Superior temporal gyrus (tissue), 1 donor: ENCODE measurements at regions not wholly inside any gene's neighbourhood (a gene's known extent, or its start where the extent isn't known, plus 50 kb on each side); places are given as distances from the start of the nearest gene placed in this dataset.
"Not testable (repeated sequence)": the region's sequence is repeated elsewhere in the genome, so short reads cannot be mapped to it uniquely, and the experiment has no call there.

Experiments
- DNase-seq: peaks from one replicate; pipeline ENCODE4 v3.0.0-alpha.2; 2016; ENCODE audit errors: extremely low spot score

GRCh38 chr3:170651260-170651845 is 65.5 kb upstream of the SLC7A14 start:
- DNase-seq, result no peak

GRCh38 chr3:170650557-170650956 is 64.7 kb upstream of the SLC7A14 start:
- DNase-seq, result not testable (repeated sequence)

GRCh38 chr3:170644711-170645110 is 58.8 kb upstream of the SLC7A14 start:
- no peak for DNase-seq

GRCh38 chr3:170643831-170644230 is 58.0 kb upstream of the SLC7A14 start:
- no peak for DNase-seq

GRCh38 chr3:170642882-170643601 is 57.2 kb upstream of the SLC7A14 start:
- peak; percentile 90 for DNase-seq

- DNase-seq, result no peak
Measured at GRCh38 chr3:170641510-170642236, 55.8 kb upstream of the SLC7A14 start.

- DNase-seq, result peak; percentile 94
Measured at GRCh38 chr3:170640737-170641171, 54.9 kb upstream of the SLC7A14 start.

- DNase-seq, result no peak
Measured at GRCh38 chr3:170638988-170639387, 53.1 kb upstream of the SLC7A14 start.

GRCh38 chr3:170637306-170637705 is 51.4 kb upstream of the SLC7A14 start:
- DNase-seq, result no peak

GRCh38 chr3:170636400-170636973 is 50.6 kb upstream of the SLC7A14 start:
- DNase-seq, result peak; percentile 13
